ENCODE measurements at regions not wholly inside any gene's neighbourhood (a gene's known extent, or its start where the extent isn't known, plus 50 kb on each side); places are given as distances from the start of the nearest gene placed in this dataset.
A peak's percentile ranks its signal among the peaks of the same experiment; 100 is the strongest.

DNA sequence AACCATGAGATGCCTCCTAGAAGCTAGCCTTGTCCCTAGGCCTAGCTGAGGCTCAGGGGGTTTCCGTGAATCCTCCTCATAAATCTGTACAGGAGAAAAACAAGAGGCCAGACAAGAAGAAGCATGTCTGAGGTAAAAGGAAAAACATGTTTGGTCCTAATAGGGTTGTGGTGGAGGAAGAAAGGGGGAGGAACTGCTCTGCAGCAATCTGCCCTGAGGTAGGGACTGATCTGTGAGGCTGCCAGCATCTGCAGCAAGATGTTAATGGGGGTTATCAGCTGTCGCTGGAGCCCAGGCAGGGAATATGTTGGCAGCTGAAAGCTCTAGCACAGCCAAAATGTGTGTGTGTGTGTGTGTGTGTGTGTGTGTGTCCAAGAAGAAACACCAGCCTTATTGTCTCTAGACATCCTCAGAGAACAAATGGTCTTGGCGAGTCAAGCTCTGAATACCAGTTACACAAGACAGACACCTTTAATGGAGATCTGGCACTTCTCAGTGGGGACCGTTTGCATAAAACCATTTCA is 218.5 kb downstream of the NUAK1 start:
- peak; percentile 35 for DNase-seq (ENCODE audit: unreplicated experiment)
- Mint-ChIP-seq H3K27me3 (ENCODE audit: insufficient read depth, unreplicated experiment) (no peaks in the 10 kb centered on the region), H3K9me3 (ENCODE audit: unreplicated experiment) (no peaks in the 10 kb centered on the region), H3K36me3 (ENCODE audit: insufficient read depth, unreplicated experiment) (no peaks in the 10 kb centered on the region), H3K4me3 (ENCODE audit: unreplicated experiment) (no peak overlapping the region), H3K4me1 (ENCODE audit: insufficient read depth, unreplicated experiment) (peaks cover 27% of the 10 kb centered on the region), H3K27ac (ENCODE audit: low read depth, unreplicated experiment) (peak overlapping the region; percentile 32)
- no TSS peak for BruUV-seq (replicated peaks)
- ChIA-PET CTCF (interaction anchor here (0.5 kb wide), 1 partner anchor 187 kb away, joined by 3 read pairs; no protein-coding TSS in a partner anchor), POLR2A (interaction anchor here (0.5 to 1.9 kb wide), 8 partner anchors 14 to 250 kb away, joined by 3 to 8 read pairs (median 4); no protein-coding TSS in a partner anchor)
- TF ChIP-seq, protein P1, sequence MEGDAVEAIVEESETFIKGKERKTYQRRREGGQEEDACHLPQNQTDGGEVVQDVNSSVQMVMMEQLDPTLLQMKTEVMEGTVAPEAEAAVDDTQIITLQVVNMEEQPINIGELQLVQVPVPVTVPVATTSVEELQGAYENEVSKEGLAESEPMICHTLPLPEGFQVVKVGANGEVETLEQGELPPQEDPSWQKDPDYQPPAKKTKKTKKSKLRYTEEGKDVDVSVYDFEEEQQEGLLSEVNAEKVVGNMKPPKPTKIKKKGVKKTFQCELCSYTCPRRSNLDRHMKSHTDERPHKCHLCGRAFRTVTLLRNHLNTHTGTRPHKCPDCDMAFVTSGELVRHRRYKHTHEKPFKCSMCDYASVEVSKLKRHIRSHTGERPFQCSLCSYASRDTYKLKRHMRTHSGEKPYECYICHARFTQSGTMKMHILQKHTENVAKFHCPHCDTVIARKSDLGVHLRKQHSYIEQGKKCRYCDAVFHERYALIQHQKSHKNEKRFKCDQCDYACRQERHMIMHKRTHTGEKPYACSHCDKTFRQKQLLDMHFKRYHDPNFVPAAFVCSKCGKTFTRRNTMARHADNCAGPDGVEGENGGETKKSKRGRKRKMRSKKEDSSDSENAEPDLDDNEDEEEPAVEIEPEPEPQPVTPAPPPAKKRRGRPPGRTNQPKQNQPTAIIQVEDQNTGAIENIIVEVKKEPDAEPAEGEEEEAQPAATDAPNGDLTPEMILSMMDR (IDR thresholded peaks at IDR 0.05; ENCODE audit: unreplicated experiment) = no peak
- intact Hi-C loops (cut with micrococcal nuclease) = no loop called here

DNA sequence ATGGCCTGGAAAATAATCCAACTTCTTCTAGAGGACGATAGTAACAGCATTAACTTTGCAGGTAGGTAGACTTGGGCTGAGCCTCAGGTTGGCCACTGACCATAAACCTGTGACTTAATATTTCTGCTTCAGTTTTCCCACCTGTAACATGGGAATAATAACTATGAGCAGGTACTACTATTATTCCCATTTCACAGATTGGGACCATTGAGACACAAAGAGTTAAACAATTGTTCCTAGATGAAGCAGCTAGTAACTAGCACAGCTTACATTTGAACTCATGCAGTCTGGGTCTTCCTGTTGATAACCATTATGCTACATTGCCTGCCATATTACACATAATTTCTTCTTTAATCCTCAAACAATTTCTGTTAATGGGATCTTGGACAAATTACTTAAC is 217.7 kb downstream of the NUAK1 start:
- TF ChIP-seq, protein P1 (IDR thresholded peaks at IDR 0.05; ENCODE audit: unreplicated experiment) = no peak
- Mint-ChIP-seq H3K27me3 (ENCODE audit: insufficient read depth, unreplicated experiment) (no peaks in the 10 kb centered on the region), H3K4me3 (ENCODE audit: unreplicated experiment) (no peak overlapping the region), H3K9me3 (ENCODE audit: unreplicated experiment) (no peaks in the 10 kb centered on the region), H3K4me1 (ENCODE audit: insufficient read depth, unreplicated experiment) (peaks cover 27% of the 10 kb centered on the region), H3K36me3 (ENCODE audit: insufficient read depth, unreplicated experiment) (no peaks in the 10 kb centered on the region), H3K27ac (ENCODE audit: low read depth, unreplicated experiment) (no peak overlapping the region)
- ChIA-PET POLR2A (interaction anchor here (0.9 kb wide), 2 partner anchors 13 to 186 kb away, joined by 4 to 5 read pairs; no protein-coding TSS in a partner anchor), CTCF (no interaction called here)
- intact Hi-C loops (cut with micrococcal nuclease) = no loop called here
- BruUV-seq (replicated peaks) = no TSS peak
- no peak for DNase-seq (ENCODE audit: unreplicated experiment)

DNA sequence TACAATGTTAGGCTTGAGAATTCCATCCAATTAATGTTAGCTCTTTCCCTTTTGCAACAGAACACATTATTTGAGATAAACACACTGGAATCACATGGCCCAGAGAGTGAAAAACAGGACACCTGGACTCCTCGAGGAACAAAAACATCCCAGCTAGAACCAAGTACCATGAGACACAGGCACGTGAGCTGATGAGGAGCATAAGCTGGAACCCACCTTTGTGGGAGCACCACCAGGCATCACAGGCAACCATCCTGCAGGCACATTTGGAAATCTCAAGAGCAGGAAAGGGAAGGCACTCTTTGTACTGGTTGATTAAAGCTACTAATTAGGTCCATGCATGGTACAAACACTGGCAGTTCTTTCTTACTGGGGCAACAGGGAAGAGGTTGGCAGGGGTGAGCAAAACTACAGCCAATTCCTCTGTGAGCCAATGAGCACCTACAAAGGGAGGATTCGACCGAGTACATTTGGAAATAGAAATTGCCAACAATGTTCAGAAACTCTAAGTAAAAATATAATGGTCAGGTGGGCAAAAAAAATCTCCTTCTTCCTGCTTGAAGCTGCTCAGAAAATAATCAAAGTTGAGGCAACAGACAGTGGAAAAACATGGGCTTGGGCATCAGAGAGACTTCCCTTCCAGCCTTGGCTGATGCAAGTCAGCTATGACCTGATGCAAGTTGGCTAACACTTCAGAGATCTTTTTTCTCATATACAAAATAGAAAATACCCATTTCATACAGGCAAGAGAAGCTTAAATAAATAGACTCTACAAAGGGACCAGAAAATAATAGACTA is 216.7 kb downstream of the NUAK1 start:
- ChIA-PET CTCF (interaction anchor here (0.5 to 1.2 kb wide), 4 partner anchors 216 to 701 kb away, joined by 3 to 4 read pairs (median 3); no protein-coding TSS in a partner anchor), POLR2A (no interaction called here)
- H3K27ac Mint-ChIP-seq (ENCODE audit: low read depth, unreplicated experiment) = peak overlapping the region; percentile 73
- H3K4me3 Mint-ChIP-seq (ENCODE audit: unreplicated experiment) = no peak overlapping the region
- peak; percentile 21 for DNase-seq (ENCODE audit: unreplicated experiment)
- intact Hi-C loops (cut with micrococcal nuclease) = no loop called here
- H3K36me3 Mint-ChIP-seq (ENCODE audit: insufficient read depth, unreplicated experiment) = no peaks in the 10 kb centered on the region
- H3K9me3 Mint-ChIP-seq (ENCODE audit: unreplicated experiment) = peaks cover 2% of the 10 kb centered on the region
- no peaks in the 10 kb centered on the region for H3K27me3 Mint-ChIP-seq (ENCODE audit: insufficient read depth, unreplicated experiment)
- TF ChIP-seq, protein P1 (IDR thresholded peaks at IDR 0.05; ENCODE audit: unreplicated experiment) = no peak
- peaks cover 27% of the 10 kb centered on the region for H3K4me1 Mint-ChIP-seq (ENCODE audit: insufficient read depth, unreplicated experiment)
- no TSS peak for BruUV-seq (replicated peaks)

DNA sequence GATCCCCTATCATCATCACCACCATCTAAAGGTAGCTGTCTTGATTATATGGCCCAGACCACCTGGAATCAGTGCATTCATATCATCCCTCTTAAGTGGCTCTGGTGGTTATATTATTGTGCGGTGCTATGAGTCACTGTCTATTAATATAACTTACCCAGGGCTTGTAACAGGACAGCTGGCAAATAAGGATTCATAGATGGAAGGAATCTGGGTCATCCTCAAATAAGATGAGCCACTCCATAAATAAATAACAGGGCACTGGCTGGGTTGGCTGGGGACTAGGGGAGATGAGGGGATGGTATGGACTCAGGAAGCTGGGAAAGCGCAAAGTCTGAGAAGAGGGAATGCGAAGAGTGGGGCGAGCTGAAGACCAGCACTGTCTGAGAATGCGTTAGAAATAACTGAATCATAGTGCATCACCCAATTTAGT is 216.1 kb downstream of the NUAK1 start:
- CTCF ChIA-PET = interaction anchor here (0.5 to 1.2 kb wide), 5 partner anchors 216 to 702 kb away, joined by 3 to 4 read pairs (median 3); no protein-coding TSS in a partner anchor
- POLR2A ChIA-PET = no interaction called here
- Mint-ChIP-seq H3K27me3 (ENCODE audit: insufficient read depth, unreplicated experiment) (no peaks in the 10 kb centered on the region), H3K27ac (ENCODE audit: low read depth, unreplicated experiment) (peak overlapping the region; percentile 73), H3K36me3 (ENCODE audit: insufficient read depth, unreplicated experiment) (no peaks in the 10 kb centered on the region), H3K4me1 (ENCODE audit: insufficient read depth, unreplicated experiment) (peaks cover 27% of the 10 kb centered on the region), H3K4me3 (ENCODE audit: unreplicated experiment) (no peak overlapping the region), H3K9me3 (ENCODE audit: unreplicated experiment) (peaks cover 8% of the 10 kb centered on the region)
- TF ChIP-seq, protein P1 (IDR thresholded peaks at IDR 0.05; ENCODE audit: unreplicated experiment) = no peak
- intact Hi-C loops (cut with micrococcal nuclease) = no loop called here
- DNase-seq (ENCODE audit: unreplicated experiment) = peak; percentile 39
- no TSS peak for BruUV-seq (replicated peaks)

Data from MCF 10A (cell line).